NT2/D1 (cell line): ENCODE measurements at regions not wholly inside any gene's neighbourhood (a gene's known extent, or its start where the extent isn't known, plus 50 kb on each side); places are given as distances from the start of the nearest gene placed in this dataset.

Source experiments
- SUZ12 ChIP-seq: IDR thresholded peaks from 2 replicates; pipeline ENCODE4 v1.6.1; 2011; ENCODE audit not compliant: insufficient read length, insufficient read depth; ENCODE audit errors: extremely low read depth
- ZNF274 ChIP-seq: IDR thresholded peaks from 2 replicates; pipeline ENCODE4 v1.6.1; 2011; ENCODE audit warnings: mild to moderate bottlenecking, low read depth, low read length

GRCh38 chrX:131613260-131613659, 69.4 kb downstream of the OR13H1 start:
- TF ChIP-seq SUZ12 (no peak), ZNF274 (no peak)
